DMS114 treated with DMSO at 0.1 percent for 48 hours (cell line): ENCODE measurements at regions not wholly inside any gene's neighbourhood (a gene's known extent, or its start where the extent isn't known, plus 50 kb on each side); places are given as distances from the start of the nearest gene placed in this dataset.
"Not testable (repeated sequence)": the region's sequence is repeated elsewhere in the genome, so short reads cannot be mapped to it uniquely, and the experiment has no call there.

ENCODE experiments used
- DNase-seq: peaks from one replicate; lab custom pipeline; 2025; ENCODE audit not compliant: unreplicated experiment; lab: John Stamatoyannopoulos, UW

GRCh38 chr16:54879681-54880080 is 51.0 kb upstream of the IRX5 start:
- no peak for DNase-seq

GRCh38 chr16:54878301-54878700 is 52.4 kb upstream of the IRX5 start:
- DNase-seq: no peak

GRCh38 chr16:54875443-54875842 is 55.2 kb upstream of the IRX5 start:
- DNase-seq: no peak

GRCh38 chr16:54873716-54874373 is 56.8 kb upstream of the IRX5 start:
- not testable (repeated sequence) for DNase-seq

GRCh38 chr16:54873071-54873470 is 57.6 kb upstream of the IRX5 start:
- DNase-seq: no peak

- no peak for DNase-seq
Measured at GRCh38 chr16:54870151-54870550, 60.5 kb upstream of the IRX5 start.

- no peak for DNase-seq
Measured at GRCh38 chr16:54867302-54867832, 63.3 kb upstream of the IRX5 start.

GRCh38 chr16:54862529-54862928 is 68.1 kb upstream of the IRX5 start:
- DNase-seq: no peak

GRCh38 chr16:54856871-54857270 is 73.8 kb upstream of the IRX5 start:
- no peak for DNase-seq

- DNase-seq: no peak
Measured at GRCh38 chr16:54847609-54848008, 83.1 kb upstream of the IRX5 start.

- no peak for DNase-seq
Measured at GRCh38 chr16:54847207-54847606, 83.5 kb upstream of the IRX5 start.

GRCh38 chr16:54846766-54847165 is 83.9 kb upstream of the IRX5 start:
- DNase-seq: no peak

GRCh38 chr16:54843424-54843750 is 87.3 kb upstream of the IRX5 start:
- no peak for DNase-seq

- no peak for DNase-seq
Measured at GRCh38 chr16:54842743-54843423, 87.8 kb upstream of the IRX5 start.

GRCh38 chr16:54829691-54830090 is 101.0 kb upstream of the IRX5 start:
- no peak for DNase-seq

GRCh38 chr16:54822892-54823291 is 107.8 kb upstream of the IRX5 start:
- DNase-seq: no peak

- no peak for DNase-seq
Measured at GRCh38 chr16:54822492-54822891, 108.2 kb upstream of the IRX5 start.

GRCh38 chr16:54821731-54822130 is 108.9 kb upstream of the IRX5 start:
- DNase-seq: no peak

GRCh38 chr16:54817940-54818574 is 112.6 kb upstream of the IRX5 start:
- no peak for DNase-seq

- no peak for DNase-seq
Measured at GRCh38 chr16:54817432-54817831, 113.2 kb upstream of the IRX5 start.

- DNase-seq: no peak
Measured at GRCh38 chr16:54816471-54816870, 114.2 kb upstream of the IRX5 start.

- no peak for DNase-seq
Measured at GRCh38 chr16:54815177-54815576, 115.5 kb upstream of the IRX5 start.
